OCI-LY1 (cell line): ENCODE measurements at regions not wholly inside any gene's neighbourhood (a gene's known extent, or its start where the extent isn't known, plus 50 kb on each side); places are given as distances from the start of the nearest gene placed in this dataset.

Source experiments
- H2AFZ ChIP-seq: fragments of 200-600 bp; sonication (generic), shearing (Covaris generic); 2 replicates; pipeline ENCODE4 v1.6.0; 2014; ENCODE audit warnings: antibody characterized with exemption, mild to moderate bottlenecking, low read length
- H3F3A ChIP-seq: fragments of 200-600 bp; sonication (generic), shearing (Covaris generic); 2 replicates; pipeline ENCODE4 v1.6.0; 2014; ENCODE audit warnings: mild to moderate bottlenecking, antibody characterized with exemption, low read length, moderate library complexity; ENCODE audit not compliant: insufficient read depth
- H3K27ac ChIP-seq: fragments of 200-600 bp; sonication (generic); 2 replicates; pipeline ENCODE4 v1.5.1; 2014; ENCODE audit warnings: low read length, mixed run types, mild to moderate bottlenecking, low read depth; ENCODE audit not compliant: poor library complexity, severe bottlenecking
- H3K27me3 ChIP-seq: fragments of 200-600 bp; sonication (generic); 2 replicates; pipeline ENCODE4 v1.6.0; 2014; ENCODE audit warnings: antibody characterized with exemption, mild to moderate bottlenecking, low read length, moderate library complexity; ENCODE audit not compliant: insufficient read depth
- H3K36me3 ChIP-seq: fragments of 200-600 bp; sonication (generic); 2 replicates; pipeline ENCODE4 v1.6.1; 2014; ENCODE audit warnings: mild to moderate bottlenecking, antibody characterized with exemption, low read length, moderate library complexity, mixed read lengths; ENCODE audit not compliant: insufficient read depth
- H3K4me1 ChIP-seq: fragments of 200-600 bp; sonication (generic); 2 replicates; pipeline ENCODE4 v1.5.1; 2014; ENCODE audit warnings: mild to moderate bottlenecking, low read length, moderate library complexity; ENCODE audit not compliant: insufficient read depth, severe bottlenecking
- H3K4me2 ChIP-seq: fragments of 200-600 bp; sonication (generic), shearing (Covaris generic); 2 replicates; pipeline ENCODE4 v1.6.1; 2014; ENCODE audit warnings: low read length
- H3K4me3 ChIP-seq: fragments of 200-600 bp; sonication (generic); 2 replicates; pipeline ENCODE4 v1.5.1; 2014; ENCODE audit warnings: low read length, low read depth, mild to moderate bottlenecking, mixed read lengths; ENCODE audit not compliant: poor library complexity, severe bottlenecking
- H3K79me2 ChIP-seq: fragments of 200-600 bp; shearing (Covaris generic); 2 replicates; pipeline ENCODE4 v1.6.1; 2016; ENCODE audit warnings: mixed run types, low read length, mixed read lengths; ENCODE audit not compliant: insufficient read depth
- H3K9ac ChIP-seq: fragments of 200-600 bp; sonication (generic), shearing (Covaris generic); 2 replicates; pipeline ENCODE4 v1.6.1; 2014; ENCODE audit warnings: mild to moderate bottlenecking, low read length, mixed read lengths
- H3K9me2 ChIP-seq: fragments of 200-600 bp; sonication (generic), shearing (Covaris generic); 2 replicates; pipeline ENCODE4 v1.6.1; 2014; ENCODE audit warnings: low read depth, mild to moderate bottlenecking, low read length, mixed read lengths
- H3K9me3 ChIP-seq: fragments of 200-600 bp; shearing (Covaris generic); 2 replicates; pipeline ENCODE4 v1.6.1; 2014; ENCODE audit warnings: low read length, mixed read lengths
- H4K20me1 ChIP-seq: fragments of 200-600 bp; sonication (generic), shearing (Covaris generic); 2 replicates; pipeline ENCODE4 v1.6.0; 2016; ENCODE audit warnings: mild to moderate bottlenecking, low read length; ENCODE audit not compliant: insufficient read depth
- CTCF ChIP-seq: fragments of 200-600 bp; sonication (generic), shearing (Covaris generic); IDR thresholded peaks from 2 replicates; pipeline ENCODE4 v1.5.1; 2017; ENCODE audit warnings: mild to moderate bottlenecking, antibody characterized with exemption, low read length, moderate library complexity, mixed read lengths
- EZH2 ChIP-seq: fragments of 200-600 bp; sonication (generic), shearing (Covaris generic); IDR thresholded peaks from 2 replicates; pipeline ENCODE4 v1.8.0; 2017; ENCODE audit warnings: borderline replicate concordance, mixed run types, mild to moderate bottlenecking, antibody characterized with exemption, low read length, moderate library complexity, mixed read lengths

GRCh38 chr2:240213226-240213475, 72.7 kb upstream of the OTOS start:
- no peak overlapping the region for H3K27ac ChIP-seq
- no peaks in the 10 kb centered on the region for H3K79me2 ChIP-seq
- no peak for TF ChIP-seq CTCF
- no peak for TF ChIP-seq EZH2
- no peaks in the 10 kb centered on the region for H3F3A ChIP-seq
- H3K4me1 ChIP-seq: no peaks in the 10 kb centered on the region
- H3K4me3 ChIP-seq: no peak overlapping the region
- no peak overlapping the region for H2AFZ ChIP-seq
- H3K9me2 ChIP-seq: no peaks in the 10 kb centered on the region
- H4K20me1 ChIP-seq: no peaks in the 10 kb centered on the region
- no peak overlapping the region for H3K9ac ChIP-seq
- H3K4me2 ChIP-seq: no peak overlapping the region
- no peaks in the 10 kb centered on the region for H3K9me3 ChIP-seq
- no peaks in the 10 kb centered on the region for H3K36me3 ChIP-seq
- H3K27me3 ChIP-seq: peaks cover 3% of the 10 kb centered on the region; the same call in 1 of the 2 replicates

- Histone ChIP-seq H3K9me3 (no peaks in the 10 kb centered on the region), H3K36me3 (no peaks in the 10 kb centered on the region), H3K4me3 (no peak overlapping the region), H3K4me1 (no peaks in the 10 kb centered on the region), H3K27me3 (peaks cover 3% of the 10 kb centered on the region; the same call in 1 of the 2 replicates), H2AFZ (no peak overlapping the region), H3K4me2 (no peak overlapping the region), H3K9me2 (no peaks in the 10 kb centered on the region), H3F3A (no peaks in the 10 kb centered on the region), H3K27ac (no peak overlapping the region), H3K9ac (no peak overlapping the region), H4K20me1 (no peaks in the 10 kb centered on the region), H3K79me2 (no peaks in the 10 kb centered on the region)
- no peak for TF ChIP-seq EZH2
- no peak for TF ChIP-seq CTCF
Measured at GRCh38 chr2:240213476-240214421, 73.3 kb upstream of the OTOS start.

GRCh38 chr2:240214790-240215675, 74.6 kb upstream of the OTOS start:
- no peaks in the 10 kb centered on the region for H3F3A ChIP-seq
- no peaks in the 10 kb centered on the region for H3K36me3 ChIP-seq
- H3K9ac ChIP-seq: no peak overlapping the region
- no peaks in the 10 kb centered on the region for H3K9me3 ChIP-seq
- H3K27ac ChIP-seq: no peak overlapping the region
- no peak overlapping the region for H3K4me3 ChIP-seq
- H3K4me1 ChIP-seq: no peaks in the 10 kb centered on the region
- no peaks in the 10 kb centered on the region for H4K20me1 ChIP-seq
- H3K9me2 ChIP-seq: no peaks in the 10 kb centered on the region
- H3K27me3 ChIP-seq: peaks cover 3% of the 10 kb centered on the region; the same call in 1 of the 2 replicates
- no peak overlapping the region for H2AFZ ChIP-seq
- no peak overlapping the region for H3K4me2 ChIP-seq
- TF ChIP-seq EZH2 (no peak), CTCF (no peak)
- no peaks in the 10 kb centered on the region for H3K79me2 ChIP-seq
